ENCODE measurements at regions not wholly inside any gene's neighbourhood (a gene's known extent, or its start where the extent isn't known, plus 50 kb on each side); places are given as distances from the start of the nearest gene placed in this dataset.
"Not testable (repeated sequence)": the region's sequence is repeated elsewhere in the genome, so short reads cannot be mapped to it uniquely, and the experiment has no call there.

DNA sequence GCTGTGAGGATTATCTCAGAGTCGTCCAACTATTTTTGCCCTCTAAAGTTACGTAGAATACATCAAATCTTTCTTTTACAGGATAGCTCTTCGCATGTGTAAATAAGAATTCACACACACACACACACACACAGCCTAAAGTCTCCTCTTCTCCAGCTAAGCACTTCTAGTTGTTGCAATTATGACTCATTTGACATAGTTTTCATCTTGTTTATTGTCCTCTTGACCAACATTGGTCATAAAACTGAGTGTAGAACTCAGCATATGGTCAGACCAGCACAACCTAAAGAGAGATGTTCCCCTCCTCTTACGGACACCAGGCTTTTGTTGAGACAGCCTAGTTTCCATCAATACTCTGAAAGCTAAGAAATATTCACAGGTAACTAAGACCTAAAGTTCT is 234.2 kb downstream of the BLID start:
- Mint-ChIP-seq H3K4me3 (no peak overlapping the region), H3K27ac (no peak overlapping the region), H3K36me3 (ENCODE audit: low read depth) (no peaks in the 10 kb centered on the region), H3K4me1 (no peaks in the 10 kb centered on the region), H3K9me3 (ENCODE audit: low read depth) (no peaks in the 10 kb centered on the region), H3K27me3 (peaks cover 2% of the 10 kb centered on the region)
- ATAC-seq: no peak
- intact Hi-C loops (cut with DNase I, micrococcal nuclease): no loop called here
- ChIA-PET POLR2A (no interaction called here), CTCF (no interaction called here)
- DNase-seq: no peak

DNA sequence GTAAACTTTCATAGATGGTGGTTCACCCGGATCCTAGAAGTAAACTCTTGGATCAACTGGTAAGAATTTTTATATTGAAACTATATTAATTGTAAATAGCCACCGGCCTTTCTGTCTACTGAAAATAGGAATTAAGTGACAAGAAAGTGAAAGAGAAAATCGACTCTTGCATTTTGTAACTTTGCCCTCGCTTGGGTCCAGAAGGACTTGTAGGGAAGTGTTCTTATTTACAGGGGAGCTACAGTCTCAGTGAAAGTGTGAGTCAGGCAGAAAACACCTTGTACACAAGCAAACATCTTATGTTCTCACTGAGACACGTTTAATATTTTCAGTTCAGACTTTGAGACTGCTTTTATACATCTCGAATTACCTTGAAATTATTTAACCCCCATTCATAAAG is 238.9 kb downstream of the BLID start:
- CTCF ChIA-PET: no interaction called here
- H3K27me3 Mint-ChIP-seq: no peaks in the 10 kb centered on the region
- H3K36me3 Mint-ChIP-seq (ENCODE audit: low read depth): no peaks in the 10 kb centered on the region
- no peaks in the 10 kb centered on the region for H3K9me3 Mint-ChIP-seq (ENCODE audit: low read depth)
- no peaks in the 10 kb centered on the region for H3K4me1 Mint-ChIP-seq
- ATAC-seq (no peak), DNase-seq (no peak)
- intact Hi-C loops (cut with DNase I, micrococcal nuclease): no loop called here
- no peak overlapping the region for H3K27ac Mint-ChIP-seq
- H3K4me3 Mint-ChIP-seq: no peak overlapping the region
- POLR2A ChIA-PET: no interaction called here

DNA sequence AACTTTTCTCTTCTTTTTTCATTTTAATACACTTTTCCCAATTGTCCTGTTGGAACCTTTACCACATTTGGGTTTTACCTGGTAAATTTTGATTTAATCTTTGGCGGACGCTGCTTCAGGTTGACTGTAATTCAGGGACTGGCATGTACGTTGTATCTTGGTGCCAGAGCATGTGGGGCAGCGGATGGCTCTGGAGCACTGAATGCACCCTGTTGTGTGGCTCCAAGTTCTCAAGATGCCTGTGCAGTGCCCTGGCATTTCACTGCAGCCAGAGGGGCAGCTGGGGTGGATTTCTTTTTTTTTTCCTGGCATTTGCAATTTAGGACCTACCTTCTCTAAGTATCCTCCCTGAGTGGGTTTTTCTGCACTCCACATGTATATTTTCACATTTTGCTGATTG is 242.2 kb downstream of the BLID start:
- no peak for ATAC-seq
- DNase-seq: no peak
- ChIA-PET POLR2A (no interaction called here), CTCF (no interaction called here)
- Mint-ChIP-seq H3K4me3 (no peak overlapping the region), H3K4me1 (no peaks in the 10 kb centered on the region), H3K36me3 (ENCODE audit: low read depth) (no peaks in the 10 kb centered on the region), H3K27ac (no peak overlapping the region), H3K9me3 (ENCODE audit: low read depth) (no peaks in the 10 kb centered on the region), H3K27me3 (no peaks in the 10 kb centered on the region)
- intact Hi-C loops (cut with DNase I, micrococcal nuclease): no loop called here

DNA sequence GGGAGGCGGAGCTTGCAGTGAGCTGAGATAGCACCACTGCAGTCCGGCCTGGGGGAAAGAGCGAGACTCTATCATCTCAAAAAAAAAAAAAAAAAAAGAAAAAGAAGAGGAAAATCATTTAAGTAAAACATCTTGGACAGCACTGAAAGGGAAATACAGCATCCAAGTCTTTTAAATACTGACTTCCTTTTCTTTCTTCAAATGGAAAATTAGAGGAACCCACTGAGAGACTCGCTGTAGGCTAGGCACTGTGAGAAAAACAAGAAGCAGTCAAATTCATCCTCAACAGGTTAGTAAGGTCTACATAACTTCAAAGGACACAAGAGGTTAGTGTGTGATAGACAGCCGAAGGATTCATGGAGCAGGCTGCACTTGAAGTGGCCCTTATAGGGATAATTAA is 243.7 kb downstream of the BLID start:
- no peaks in the 10 kb centered on the region for H3K36me3 Mint-ChIP-seq (ENCODE audit: low read depth)
- DNase-seq (no peak), ATAC-seq (no peak)
- H3K27ac Mint-ChIP-seq: no peak overlapping the region
- intact Hi-C loops (cut with DNase I, micrococcal nuclease): no loop called here
- CTCF ChIA-PET: no interaction called here
- H3K4me3 Mint-ChIP-seq: no peak overlapping the region
- H3K27me3 Mint-ChIP-seq: no peaks in the 10 kb centered on the region
- POLR2A ChIA-PET: no interaction called here
- H3K9me3 Mint-ChIP-seq (ENCODE audit: low read depth): no peaks in the 10 kb centered on the region
- H3K4me1 Mint-ChIP-seq: no peaks in the 10 kb centered on the region

DNA sequence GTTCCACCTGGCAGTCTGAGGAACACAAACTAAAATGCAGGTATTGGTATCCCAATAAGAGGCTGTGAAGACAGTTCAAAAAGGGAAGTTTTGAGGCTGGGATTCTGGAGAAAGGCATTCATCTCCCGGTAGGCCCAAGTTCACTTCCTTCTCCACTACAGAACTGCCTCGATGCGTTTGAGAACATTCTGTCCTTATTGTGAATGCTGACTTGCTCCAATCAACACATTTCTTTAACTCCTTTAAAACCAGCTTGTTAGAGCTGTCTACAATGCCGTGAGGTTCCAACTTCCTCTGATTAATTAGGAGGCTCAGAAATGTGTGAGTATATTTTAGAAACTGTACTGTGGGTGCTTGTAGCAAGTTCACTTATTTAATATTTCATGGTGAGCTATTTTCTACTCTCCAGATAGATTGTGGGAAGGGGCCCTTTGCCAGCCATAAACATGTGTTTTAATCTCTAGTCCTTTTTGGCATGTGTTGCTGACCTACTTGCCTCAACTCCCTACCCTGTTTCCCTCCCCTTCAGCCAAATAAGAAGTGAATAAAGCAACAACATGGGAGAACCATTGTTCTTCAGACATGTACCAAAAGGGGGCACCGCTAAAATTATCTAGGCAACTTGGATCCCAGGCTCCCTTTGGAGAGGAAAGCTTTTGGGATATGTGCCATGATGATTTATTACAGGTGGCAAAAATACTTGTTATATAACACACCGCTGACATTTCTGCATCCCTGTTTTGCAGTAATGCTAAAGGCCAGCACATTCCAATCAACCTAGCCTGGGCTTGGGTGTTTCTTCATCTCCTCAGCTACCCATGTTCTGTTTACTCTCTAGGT is 245.6 kb downstream of the BLID start:
- H3K4me3 Mint-ChIP-seq: no peak overlapping the region
- H3K9me3 Mint-ChIP-seq (ENCODE audit: low read depth): no peaks in the 10 kb centered on the region
- CTCF ChIA-PET: interaction anchor here (0.8 to 1.4 kb wide), 2 partner anchors 14 to 640 kb away, joined by 3 read pairs; no protein-coding TSS in a partner anchor
- DNase-seq (no peak), ATAC-seq (no peak)
- intact Hi-C loops (cut with DNase I, micrococcal nuclease): no loop called here
- no peak overlapping the region for H3K27ac Mint-ChIP-seq
- H3K36me3 Mint-ChIP-seq (ENCODE audit: low read depth): no peaks in the 10 kb centered on the region
- no peaks in the 10 kb centered on the region for H3K27me3 Mint-ChIP-seq
- no peaks in the 10 kb centered on the region for H3K4me1 Mint-ChIP-seq
- POLR2A ChIA-PET: no interaction called here

DNA sequence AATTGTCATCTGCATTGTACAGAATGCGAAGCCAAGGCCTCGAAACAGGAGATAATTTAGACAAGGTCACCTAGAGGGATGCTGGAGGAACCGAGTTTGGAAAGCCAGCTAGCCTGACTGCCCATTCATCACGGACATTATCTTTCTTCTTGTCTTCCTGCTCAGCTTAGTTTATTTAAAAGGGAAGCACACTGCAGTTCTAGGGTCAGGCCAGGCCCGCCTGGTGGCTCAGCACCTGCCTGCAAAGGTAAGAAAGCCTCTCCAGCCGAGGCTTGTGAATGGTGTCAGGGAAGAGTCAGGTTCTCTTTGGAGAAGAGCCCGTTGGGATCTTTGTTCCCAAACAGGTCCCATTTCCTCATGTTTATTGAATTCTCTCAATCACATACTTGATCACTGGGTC is 246.5 kb downstream of the BLID start:
- no peaks in the 10 kb centered on the region for H3K4me1 Mint-ChIP-seq
- ChIA-PET POLR2A (no interaction called here), CTCF (no interaction called here)
- ATAC-seq (no peak), DNase-seq (no peak)
- H3K27me3 Mint-ChIP-seq: no peaks in the 10 kb centered on the region
- intact Hi-C loops (cut with DNase I, micrococcal nuclease): no loop called here
- no peak overlapping the region for H3K27ac Mint-ChIP-seq
- H3K4me3 Mint-ChIP-seq: no peak overlapping the region
- H3K9me3 Mint-ChIP-seq (ENCODE audit: low read depth): no peaks in the 10 kb centered on the region
- H3K36me3 Mint-ChIP-seq (ENCODE audit: low read depth): no peaks in the 10 kb centered on the region

DNA sequence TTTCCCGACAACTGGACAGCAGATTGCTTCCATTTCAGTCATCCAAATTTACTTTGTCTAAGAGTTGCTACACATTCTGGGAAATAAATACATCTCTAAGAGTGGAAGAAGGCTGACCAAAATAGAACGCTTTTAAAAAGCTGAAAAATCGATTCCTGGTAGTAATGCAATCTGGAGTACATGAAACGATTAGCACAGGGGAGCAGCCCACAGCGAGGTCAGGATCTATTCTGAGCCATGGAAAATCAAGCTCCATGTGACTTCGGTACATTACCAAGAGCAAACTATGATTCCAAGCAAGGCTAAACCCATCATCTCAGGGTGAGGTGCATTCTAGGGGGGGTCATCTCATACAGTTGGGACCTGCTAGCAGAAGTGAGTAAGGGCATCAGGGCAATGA is 249.3 kb downstream of the BLID start:
- ChIA-PET POLR2A (no interaction called here), CTCF (no interaction called here)
- Mint-ChIP-seq H3K9me3 (ENCODE audit: low read depth) (peaks cover 6% of the 10 kb centered on the region), H3K27me3 (no peaks in the 10 kb centered on the region), H3K4me1 (no peaks in the 10 kb centered on the region), H3K4me3 (no peak overlapping the region), H3K36me3 (ENCODE audit: low read depth) (no peaks in the 10 kb centered on the region), H3K27ac (no peak overlapping the region)
- ATAC-seq: no peak
- DNase-seq: no peak
- intact Hi-C loops (cut with DNase I, micrococcal nuclease): no loop called here

DNA sequence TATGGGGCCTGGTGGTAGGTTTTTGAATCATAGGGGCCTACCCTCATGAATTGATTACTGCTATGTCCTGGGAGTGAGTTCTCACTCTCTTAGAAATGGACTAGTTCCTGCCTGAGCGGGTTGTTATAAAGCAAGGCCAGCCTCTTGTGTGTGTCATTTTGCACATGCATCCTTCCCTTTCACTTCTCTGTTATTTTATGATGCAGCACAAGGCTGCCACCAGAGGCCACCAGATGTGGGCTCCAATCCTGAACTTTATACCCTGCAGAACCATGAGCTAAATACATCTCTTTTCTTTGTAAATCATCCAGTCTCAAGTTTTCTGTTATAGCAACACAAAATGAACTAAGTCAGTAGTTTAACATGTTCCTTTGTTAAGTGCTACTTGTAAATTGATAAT is 251.4 kb downstream of the BLID start:
- DNase-seq (no peak), ATAC-seq (no peak)
- Mint-ChIP-seq H3K4me3 (no peak overlapping the region), H3K27me3 (no peaks in the 10 kb centered on the region), H3K27ac (no peak overlapping the region), H3K36me3 (ENCODE audit: low read depth) (no peaks in the 10 kb centered on the region), H3K4me1 (no peaks in the 10 kb centered on the region), H3K9me3 (ENCODE audit: low read depth) (peaks cover 10% of the 10 kb centered on the region)
- ChIA-PET POLR2A (no interaction called here), CTCF (interaction anchor here (0.6 kb wide), 1 partner anchor 21 kb away, joined by 3 read pairs; no protein-coding TSS in a partner anchor)
- intact Hi-C loops (cut with DNase I, micrococcal nuclease): no loop called here

DNA sequence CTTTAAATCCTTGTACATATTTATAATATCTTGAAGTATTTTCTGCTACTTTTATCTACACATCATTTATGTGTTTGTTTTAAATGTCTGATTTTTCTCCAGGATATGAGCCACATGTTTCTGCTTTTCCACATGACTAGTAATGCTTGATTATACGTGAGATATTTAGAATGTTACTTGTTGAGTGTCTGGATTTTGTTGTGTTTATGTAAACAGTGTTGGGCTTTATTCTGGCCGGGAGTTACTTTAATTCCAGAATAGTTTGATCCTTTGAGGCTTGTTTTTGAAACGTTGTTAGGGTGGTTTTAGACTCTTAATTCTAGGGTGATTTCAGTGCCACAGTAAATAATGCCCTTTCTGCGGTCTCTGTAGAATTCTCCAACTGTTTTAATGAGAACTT is 252.9 kb downstream of the BLID start:
- Mint-ChIP-seq H3K27me3 (no peaks in the 10 kb centered on the region), H3K36me3 (ENCODE audit: low read depth) (no peaks in the 10 kb centered on the region), H3K4me1 (no peaks in the 10 kb centered on the region), H3K4me3 (no peak overlapping the region), H3K27ac (no peak overlapping the region), H3K9me3 (ENCODE audit: low read depth) (peaks cover 10% of the 10 kb centered on the region)
- ATAC-seq (no peak), DNase-seq (no peak)
- CTCF ChIA-PET: no interaction called here
- POLR2A ChIA-PET: no interaction called here
- intact Hi-C loops (cut with DNase I, micrococcal nuclease): no loop called here

DNA sequence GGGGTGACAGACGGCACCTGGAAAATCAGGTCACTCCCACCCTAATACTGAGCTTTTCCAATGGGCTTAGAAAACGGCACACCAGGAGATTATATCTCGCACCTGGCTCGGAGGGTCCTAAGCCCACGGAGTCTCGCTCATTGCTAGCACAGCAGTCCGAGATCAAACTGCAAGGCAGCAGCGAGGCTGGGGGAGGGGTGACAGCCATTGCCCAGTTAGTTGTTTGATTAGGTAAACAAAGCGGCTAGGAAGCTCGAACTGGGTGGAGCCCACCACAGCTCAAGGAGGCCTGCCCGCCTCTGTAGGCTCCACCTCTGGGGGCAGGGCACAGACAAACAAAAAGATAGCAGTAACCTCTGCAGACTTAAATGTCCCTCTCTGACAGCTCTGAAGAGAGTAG is 260.9 kb downstream of the BLID start:
- H3K36me3 Mint-ChIP-seq (ENCODE audit: low read depth); H3K27ac Mint-ChIP-seq; ATAC-seq; H3K4me3 Mint-ChIP-seq; CTCF ChIA-PET; POLR2A ChIA-PET; intact Hi-C loops (cut with DNase I, micrococcal nuclease); H3K4me1 Mint-ChIP-seq; DNase-seq; H3K27me3 Mint-ChIP-seq: not testable (repeated sequence)
- peaks cover 12% of the 10 kb centered on the region for H3K9me3 Mint-ChIP-seq (ENCODE audit: low read depth)

DNA sequence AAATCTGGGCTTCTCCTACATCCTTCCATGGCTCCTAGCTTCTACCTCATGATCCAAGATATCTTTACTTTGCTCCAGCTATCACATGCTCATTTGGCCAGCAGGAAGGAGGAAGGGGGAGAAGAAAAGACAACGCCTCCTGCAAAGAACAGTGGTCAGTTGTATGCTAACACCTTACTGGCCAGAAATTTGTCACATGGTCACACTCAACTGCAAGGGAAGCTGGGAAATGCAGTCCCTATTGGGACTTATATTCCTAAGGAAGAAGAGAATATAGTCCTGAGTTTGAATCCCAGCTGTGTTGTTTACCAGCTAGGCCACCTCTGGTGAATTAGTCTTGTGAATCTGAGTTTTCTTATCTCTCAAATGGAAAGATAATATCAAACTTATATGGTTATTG is 272.0 kb downstream of the BLID start:
- no peak for ATAC-seq
- no peaks in the 10 kb centered on the region for H3K36me3 Mint-ChIP-seq (ENCODE audit: low read depth)
- no peak overlapping the region for H3K4me3 Mint-ChIP-seq
- H3K27ac Mint-ChIP-seq: no peak overlapping the region
- H3K27me3 Mint-ChIP-seq: no peaks in the 10 kb centered on the region
- intact Hi-C loops (cut with DNase I, micrococcal nuclease): no loop called here
- ChIA-PET POLR2A (no interaction called here), CTCF (interaction anchor here (0.5 to 0.7 kb wide), 2 partner anchors 20 to 274 kb away, joined by 3 read pairs; no protein-coding TSS in a partner anchor)
- H3K9me3 Mint-ChIP-seq (ENCODE audit: low read depth): peaks cover 1% of the 10 kb centered on the region
- no peaks in the 10 kb centered on the region for H3K4me1 Mint-ChIP-seq
- DNase-seq: no peak

DNA sequence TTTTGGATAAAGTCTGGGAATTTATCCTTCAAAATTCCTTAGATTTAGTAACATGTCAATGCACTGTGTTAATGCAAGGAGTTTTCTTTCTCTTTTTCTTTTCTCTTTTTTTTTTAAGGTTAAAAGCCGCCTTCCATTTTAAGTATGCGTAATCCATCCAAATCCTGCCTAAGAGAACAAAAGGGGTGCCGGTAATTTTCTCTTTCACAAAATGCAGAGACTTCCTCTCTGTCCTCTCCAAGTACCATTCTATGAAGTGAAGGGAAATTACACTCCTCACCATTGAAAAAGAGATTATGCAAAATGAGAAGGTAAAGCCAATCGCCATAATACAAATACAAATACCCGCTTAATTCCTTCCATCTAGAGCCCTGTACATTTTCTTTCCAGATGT is 273.8 kb downstream of the BLID start:
- ChIA-PET POLR2A (no interaction called here), CTCF (interaction anchor here (0.7 kb wide), 1 partner anchor 680 kb away, joined by 4 read pairs; no protein-coding TSS in a partner anchor)

More for the DNA sequence above, 273.8 kb downstream of the BLID start:
- H3K9me3 Mint-ChIP-seq (ENCODE audit: low read depth): no peaks in the 10 kb centered on the region
- no peaks in the 10 kb centered on the region for H3K4me1 Mint-ChIP-seq
- H3K36me3 Mint-ChIP-seq (ENCODE audit: low read depth): no peaks in the 10 kb centered on the region
- H3K27me3 Mint-ChIP-seq: no peaks in the 10 kb centered on the region
- no peak overlapping the region for H3K4me3 Mint-ChIP-seq
- no peak overlapping the region for H3K27ac Mint-ChIP-seq
- intact Hi-C loops (cut with DNase I, micrococcal nuclease): no loop called here
- DNase-seq (no peak), ATAC-seq (no peak)

Data from activated CD4-positive, alpha-beta T cell treated with anti-CD3 and anti-CD28 coated beads for 36 hours (primary cell).